ENCODE measurements at regions not wholly inside any gene's neighbourhood (a gene's known extent, or its start where the extent isn't known, plus 50 kb on each side); places are given as distances from the start of the nearest gene placed in this dataset.

GRCh38 chr21:38037416-38037815 lies 121.2 kb upstream of the KCNJ6 start:
- TF ChIP-seq FOXM1 (IDR thresholded peaks at IDR 0.05; ENCODE audit: borderline replicate concordance) (no peak), L3MBTL2 (conservative IDR thresholded peaks at IDR 0.05) (no peak), BHLHE40 (IDR thresholded peaks at IDR 0.05; ENCODE audit: borderline replicate concordance) (no peak), HDGF (IDR thresholded peaks at IDR 0.05; ENCODE audit: borderline replicate concordance) (no peak), FOXA1 (IDR thresholded peaks at IDR 0.05) (no peak), SP1 (IDR thresholded peaks at IDR 0.05) (no peak), SUZ12 (IDR thresholded peaks at IDR 0.05) (no peak), NFRKB (IDR thresholded peaks at IDR 0.05) (no peak), FOXK2 (IDR thresholded peaks at IDR 0.05) (no peak), ELF4 (IDR thresholded peaks at IDR 0.05) (no peak), TARDBP (IDR thresholded peaks at IDR 0.05) (no peak), ZNF384 (IDR thresholded peaks at IDR 0.05) (no peak), ARNT (IDR thresholded peaks at IDR 0.05) (no peak)
